Keratinocyte (primary cell): ENCODE measurements at regions not wholly inside any gene's neighbourhood (a gene's known extent, or its start where the extent isn't known, plus 50 kb on each side); places are given as distances from the start of the nearest gene placed in this dataset.
A peak's percentile ranks its signal among the peaks of the same experiment; 100 is the strongest.

Source experiments
- DNase-seq: peaks from one replicate; pipeline ENCODE4 v3.0.0-alpha.2; 2011; ENCODE audit warnings: low read depth, missing footprints, low spot score
- FAIRE-seq: peaks from 2 replicates; lab custom pipeline; 2011; peaks lifted over from hg19 to GRCh38; lab: Jason Lieb, UNC
- H2AFZ ChIP-seq: 2 replicates; pipeline ENCODE4 v1.6.0; 2012; ENCODE audit warnings: low read length, control low read depth, inconsistent platforms; ENCODE audit not compliant: control insufficient read depth
- H3K27ac ChIP-seq: 2 replicates; pipeline ENCODE4 v1.5.1; 2011; ENCODE audit warnings: low read length; ENCODE audit not compliant: control insufficient read depth, insufficient read depth
- H3K27me3 ChIP-seq: 3 replicates; pipeline ENCODE4 v1.6.0; 2011; ENCODE audit warnings: low read length; ENCODE audit not compliant: control insufficient read depth, insufficient read depth; ENCODE audit errors: extremely low read depth
- H3K36me3 ChIP-seq, 2 experiments: 2 replicates in 1 of 2; 3 replicates in 1 of 2; pipeline ENCODE4 v1.5.1; 2011; ENCODE audit warnings: low read length in 2 of 2, mild to moderate bottlenecking in 1 of 2; ENCODE audit not compliant: control insufficient read depth in 2 of 2, insufficient read depth in 2 of 2; ENCODE audit errors: extremely low read depth in 1 of 2
- H3K4me1 ChIP-seq: 3 replicates; pipeline ENCODE4 v1.5.1; 2011; ENCODE audit warnings: low read length; ENCODE audit not compliant: control insufficient read depth, insufficient read depth; ENCODE audit errors: extremely low read depth
- H3K4me2 ChIP-seq: 3 replicates; pipeline ENCODE4 v1.6.0; 2011; ENCODE audit warnings: low read depth, low read length; ENCODE audit not compliant: control insufficient read depth, insufficient read depth; ENCODE audit errors: extremely low read depth
- H3K4me3 ChIP-seq, 3 experiments: fragments of 200-600 bp in 1 of 3; sonication (generic) in 1 of 3; 2 replicates in 2 of 3; 3 replicates in 1 of 3; pipeline ENCODE4 v1.5.1; 2011 to 2016; ENCODE audit warnings: low read length in 3 of 3, mild to moderate bottlenecking in 3 of 3, control low read depth in 2 of 3, inconsistent platforms in 1 of 3, low read depth in 1 of 3, mixed read lengths in 1 of 3, mixed run types in 1 of 3, moderate library complexity in 1 of 3; ENCODE audit not compliant: control insufficient read depth in 2 of 3, insufficient read depth in 2 of 3; ENCODE audit errors: extremely low read depth in 1 of 3
- H3K79me2 ChIP-seq: 2 replicates; pipeline ENCODE4 v1.6.0; 2012; ENCODE audit warnings: low read length; ENCODE audit not compliant: control insufficient read depth, insufficient read depth
- H3K9ac ChIP-seq: 3 replicates; pipeline ENCODE4 v1.6.0; 2011; ENCODE audit warnings: low read length; ENCODE audit not compliant: control insufficient read depth, insufficient read depth; ENCODE audit errors: extremely low read depth
- H3K9me1 ChIP-seq: 3 replicates; pipeline ENCODE4 v1.6.0; 2011; ENCODE audit warnings: low read length; ENCODE audit not compliant: control insufficient read depth, insufficient read depth; ENCODE audit errors: extremely low read depth
- H3K9me3 ChIP-seq: 2 replicates; pipeline ENCODE4 v1.5.1; 2012; ENCODE audit warnings: low read depth, low read length; ENCODE audit not compliant: control insufficient read depth
- H4K20me1 ChIP-seq: 3 replicates; pipeline ENCODE4 v1.6.0; 2011; ENCODE audit warnings: low read length; ENCODE audit not compliant: control insufficient read depth, insufficient read depth; ENCODE audit errors: extremely low read depth
- CTCF ChIP-seq, 3 experiments: IDR thresholded peaks in 1 of 3; conservative IDR thresholded peaks in 1 of 3; optimal IDR thresholded peaks in 1 of 3; 2 replicates in 2 of 3; 3 replicates in 1 of 3; pipeline versions ENCODE3 to v1.5.1; 2011; ENCODE audit warnings: low read length in 3 of 3, mild to moderate bottlenecking in 3 of 3, moderate library complexity in 2 of 3, control low read depth in 1 of 3, inconsistent platforms in 1 of 3; ENCODE audit not compliant: insufficient read depth in 2 of 3; ENCODE audit errors: extremely low read depth in 1 of 3
- EZH2 ChIP-seq: IDR thresholded peaks from one replicate; pipeline ENCODE4 v1.6.1; 2012; ENCODE audit warnings: inconsistent platforms, mild to moderate bottlenecking, low read length, moderate library complexity
- dilution Hi-C: fragments of 300-500 bp; cut with MboI; formaldehyde crosslinking; loops from one replicate; pipeline ENCODE4 v1.7.0; 2020; ENCODE audit warnings: low sequenced_read_pairs; ENCODE audit not compliant: extremely low pct_ligation_motif_present

GRCh38 chr11:106353031-106353430 lies 275.6 kb downstream of the AASDHPPT start:
- TF ChIP-seq CTCF (optimal IDR thresholded peaks at IDR 0.05 in 1 of 3, IDR thresholded peaks at IDR 0.05 in 1 of 3, conservative IDR thresholded peaks at IDR 0.05 in 1 of 3; ENCODE audit: extremely low read depth in 1 of 3, insufficient read depth in 2 of 3, low read length in 3 of 3) (no peak), EZH2 (no peak)
- H3K4me2 ChIP-seq, result no peak overlapping the region
- no peak overlapping the region for H2AFZ ChIP-seq
- H3K27me3 ChIP-seq, result no peaks in the 10 kb centered on the region
- H3K36me3 ChIP-seq, result no peaks in the 10 kb centered on the region
- FAIRE-seq, result no peak
- no peaks in the 10 kb centered on the region for H3K4me1 ChIP-seq
- no peak overlapping the region for H3K27ac ChIP-seq
- no peaks in the 10 kb centered on the region for H3K79me2 ChIP-seq
- no peaks in the 10 kb centered on the region for H3K9me3 ChIP-seq
- dilution Hi-C loops, result no loop called here
- H3K9ac ChIP-seq, result no peak overlapping the region
- no peak for DNase-seq
- H4K20me1 ChIP-seq, result no peaks in the 10 kb centered on the region
- no peak overlapping the region for H3K4me3 ChIP-seq
- no peaks in the 10 kb centered on the region for H3K9me1 ChIP-seq

DNA sequence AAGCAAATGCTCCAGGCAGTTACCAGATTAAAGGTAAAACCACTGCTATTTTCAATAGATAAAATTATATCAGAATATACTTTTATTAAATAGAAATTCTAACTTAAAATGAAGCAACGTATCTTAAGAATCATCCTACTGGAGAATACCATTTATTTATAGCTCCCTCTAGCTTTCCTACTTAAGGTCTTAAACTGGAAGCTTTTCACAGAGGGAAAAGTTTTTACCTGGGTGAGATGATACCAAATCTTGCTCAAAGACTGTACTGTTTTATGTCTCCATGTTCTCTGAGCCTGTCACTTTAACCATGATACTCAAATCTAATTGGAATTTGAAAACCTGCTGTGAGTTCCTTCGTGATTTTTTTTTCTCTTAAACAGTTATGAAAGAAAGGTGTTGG lies 291.8 kb downstream of the AASDHPPT start:
- FAIRE-seq, result no peak
- TF ChIP-seq CTCF (optimal IDR thresholded peaks at IDR 0.05 in 1 of 3, IDR thresholded peaks at IDR 0.05 in 1 of 3, conservative IDR thresholded peaks at IDR 0.05 in 1 of 3; ENCODE audit: extremely low read depth in 1 of 3, insufficient read depth in 2 of 3, low read length in 3 of 3), result no peak
- no peak for TF ChIP-seq EZH2
- H4K20me1 ChIP-seq, result no peaks in the 10 kb centered on the region
- peak overlapping the region; percentile 37 for H3K27ac ChIP-seq
- DNase-seq, result no peak
- H3K9me3 ChIP-seq, result no peaks in the 10 kb centered on the region
- no peaks in the 10 kb centered on the region for H3K27me3 ChIP-seq
- H3K36me3 ChIP-seq, result no peaks in the 10 kb centered on the region
- H3K79me2 ChIP-seq, result no peaks in the 10 kb centered on the region
- no peak overlapping the region for H3K4me3 ChIP-seq
- no peak overlapping the region for H3K9ac ChIP-seq
- H3K4me1 ChIP-seq, result peaks cover 22% of the 10 kb centered on the region
- dilution Hi-C loops, result no loop called here
- H3K9me1 ChIP-seq, result no peaks in the 10 kb centered on the region
- peak overlapping the region; percentile 34 for H3K4me2 ChIP-seq
- H2AFZ ChIP-seq, result peak overlapping the region; percentile 6
